NCI-H526 treated with DMSO at 0.1 percent for 48 hours (cell line): ENCODE measurements at regions not wholly inside any gene's neighbourhood (a gene's known extent, or its start where the extent isn't known, plus 50 kb on each side); places are given as distances from the start of the nearest gene placed in this dataset.
"Not testable (repeated sequence)": the region's sequence is repeated elsewhere in the genome, so short reads cannot be mapped to it uniquely, and the experiment has no call there.

Experiments
- DNase-seq: peaks from one replicate; lab custom pipeline; 2025; lab: John Stamatoyannopoulos, UW

- DNase-seq = no peak
Measured at GRCh38 chr2:130251535-130251872, 53.3 kb upstream of the TUBA3E start.

- DNase-seq = not testable (repeated sequence)
Measured at GRCh38 chr2:130248355-130248754, 50.1 kb upstream of the TUBA3E start.
